H1 (cell line): ENCODE measurements at regions not wholly inside any gene's neighbourhood (a gene's known extent, or its start where the extent isn't known, plus 50 kb on each side); places are given as distances from the start of the nearest gene placed in this dataset.

Source experiments
- CTCF ChIA-PET: fragments of 300-600 bp; sonication (Branson Sonifier 250); formaldehyde crosslinking; loops from one replicate; lab custom pipeline; 2021; ENCODE audit not compliant: partially characterized antibody; lab: Charles Lee
- POLR2A ChIA-PET: fragments of 300-600 bp; sonication (Branson Sonifier 250); formaldehyde crosslinking; loops from one replicate; lab custom pipeline; 2021; ENCODE audit warnings: inconsistent platforms; ENCODE audit not compliant: partially characterized antibody; lab: Charles Lee
- DNase-seq, 2 experiments: peaks; one replicate each; pipeline versions ENCODE4 v3.0.0 to v3.0.0-alpha.2; 2010 to 2022; ENCODE audit warnings: low spot score in 2 of 2, low read depth in 1 of 2, mixed read lengths in 1 of 2
- FAIRE-seq: peaks from 2 replicates; lab custom pipeline; 2011; peaks lifted over from hg19 to GRCh38; lab: Jason Lieb, UNC
- H2AFZ ChIP-seq: 2 replicates; pipeline ENCODE4 v1.8.1; 2012; ENCODE audit warnings: low read length, inconsistent platforms
- H2AK5ac ChIP-seq: 2 replicates; pipeline ENCODE4 v1.6.1; 2013; ENCODE audit warnings: low read depth, low read length
- H2BK120ac ChIP-seq: replicated peaks from 2 replicates; pipeline ENCODE3; 2013; ENCODE audit warnings: low read depth, low read length, inconsistent platforms
- H2BK12ac ChIP-seq: 2 replicates; pipeline ENCODE4 v1.6.1; 2013; ENCODE audit warnings: low read depth, low read length
- H2BK15ac ChIP-seq: 2 replicates; pipeline ENCODE4 v1.6.1; 2013; ENCODE audit warnings: low read length
- H2BK20ac ChIP-seq: 2 replicates; pipeline ENCODE4 v1.6.1; 2013; ENCODE audit warnings: low read length
- H2BK5ac ChIP-seq: 2 replicates; pipeline ENCODE4 v1.6.1; 2013; ENCODE audit warnings: low read depth, low read length
- H3K14ac ChIP-seq: 2 replicates; pipeline ENCODE4 v1.6.1; 2013; ENCODE audit warnings: inconsistent platforms; ENCODE audit not compliant: insufficient read length
- H3K18ac ChIP-seq: 2 replicates; pipeline ENCODE4 v1.6.1; 2013; ENCODE audit warnings: low read length; ENCODE audit errors: extremely low read depth
- H3K23ac ChIP-seq: 2 replicates; pipeline ENCODE4 v1.6.1; 2013; ENCODE audit warnings: inconsistent platforms; ENCODE audit not compliant: insufficient read length
- H3K23me2 ChIP-seq: 2 replicates; pipeline ENCODE4 v1.6.1; 2013; ENCODE audit warnings: low read depth, low read length
- H3K27ac ChIP-seq: 2 replicates; pipeline ENCODE4 v1.6.1; 2011; ENCODE audit warnings: low read depth, low read length, inconsistent platforms
- H3K27me3 ChIP-seq, 4 experiments: replicated peaks in 1 of 4; 1 replicate in 1 of 4; 2 replicates in 3 of 4; pipeline versions ENCODE4 v1.6.1 to v1.8.1; 2011 to 2013; ENCODE audit warnings: low read length in 3 of 4, mild to moderate bottlenecking in 3 of 4, inconsistent platforms in 2 of 4, mixed read lengths in 2 of 4, moderate library complexity in 1 of 4; ENCODE audit not compliant: control insufficient read depth in 3 of 4, insufficient read depth in 3 of 4; ENCODE audit errors: extremely low read depth in 1 of 4
- H3K36me3 ChIP-seq, 4 experiments: 2 replicates each; pipeline versions ENCODE4 v1.6.1 to v1.8.1; 2011 to 2013; ENCODE audit warnings: mild to moderate bottlenecking in 4 of 4, low read length in 3 of 4, moderate library complexity in 2 of 4, control low read depth in 1 of 4, inconsistent platforms in 1 of 4; ENCODE audit not compliant: insufficient read depth in 4 of 4, control insufficient read depth in 2 of 4
- H3K4ac ChIP-seq: replicated peaks from 2 replicates; pipeline ENCODE3; 2013; ENCODE audit warnings: low read length, low read depth, mixed read lengths, inconsistent platforms; ENCODE audit not compliant: insufficient read length
- H3K4me1 ChIP-seq, 4 experiments: replicated peaks in 1 of 4; 1 replicate in 1 of 4; 2 replicates in 3 of 4; pipeline versions ENCODE4 v1.6.1 to v1.8.1; 2011 to 2013; ENCODE audit warnings: low read length in 3 of 4, inconsistent platforms in 2 of 4, mixed read lengths in 1 of 4; ENCODE audit not compliant: insufficient read depth in 4 of 4, control insufficient read depth in 3 of 4
- H3K4me2 ChIP-seq, 2 experiments: 2 replicates each; pipeline versions ENCODE4 v1.6.1 to v1.8.1; 2011 to 2013; ENCODE audit warnings: low read depth in 2 of 2, low read length in 2 of 2, control low read depth in 1 of 2, inconsistent platforms in 1 of 2, mild to moderate bottlenecking in 1 of 2; ENCODE audit not compliant: insufficient read depth in 1 of 2
- H3K4me3 ChIP-seq, 4 experiments: fragments of 200-600, 300-600 bp in 1 of 4; sonication (generic), shearing (Covaris generic), sonication (Bioruptor Twin) in 1 of 4; 2 replicates each; pipeline versions ENCODE4 v1.5.1 to v1.8.1; 2011 to 2016; ENCODE audit warnings: low read length in 4 of 4, low read depth in 3 of 4, control low read depth in 2 of 4, inconsistent platforms in 2 of 4, mild to moderate bottlenecking in 2 of 4, mixed read lengths in 1 of 4, moderate library complexity in 1 of 4; ENCODE audit not compliant: insufficient read depth in 2 of 4; ENCODE audit errors: extremely low read depth in 1 of 4
- H3K56ac ChIP-seq: replicated peaks from 2 replicates; pipeline ENCODE3; 2013; ENCODE audit warnings: low read depth, mild to moderate bottlenecking, mixed read lengths, low read length, inconsistent platforms; ENCODE audit not compliant: insufficient read length
- H3K79me1 ChIP-seq: 2 replicates; pipeline ENCODE4 v1.6.1; 2013; ENCODE audit warnings: low read depth, low read length, control low read depth
- H3K79me2 ChIP-seq, 2 experiments: 2 replicates each; pipeline versions ENCODE4 v1.6.1 to v1.8.1; 2012 to 2013; ENCODE audit warnings: low read length in 2 of 2, mild to moderate bottlenecking in 2 of 2, inconsistent platforms in 1 of 2; ENCODE audit not compliant: insufficient read depth in 2 of 2, control insufficient read depth in 1 of 2
- H3K9ac ChIP-seq, 4 experiments: replicated peaks in 1 of 4; 1 replicate in 1 of 4; 2 replicates in 3 of 4; pipeline versions ENCODE4 v1.6.1 to v1.8.1; 2011 to 2013; ENCODE audit warnings: low read depth in 3 of 4, low read length in 3 of 4, control low read depth in 2 of 4, mild to moderate bottlenecking in 2 of 4, moderate library complexity in 2 of 4, inconsistent platforms in 1 of 4; ENCODE audit errors: extremely low read depth in 1 of 4
- H3K9me3 ChIP-seq, 2 experiments: 2 replicates each; pipeline versions ENCODE4 v1.6.1 to v1.8.1; 2012 to 2013; ENCODE audit warnings: mild to moderate bottlenecking in 2 of 2, moderate library complexity in 2 of 2, control low read depth in 1 of 2, inconsistent platforms in 1 of 2, low read depth in 1 of 2, low read length in 1 of 2, mixed read lengths in 1 of 2; ENCODE audit not compliant: insufficient read depth in 2 of 2
- H4K20me1 ChIP-seq, 2 experiments: replicated peaks in 1 of 2; 2 replicates each; pipeline versions ENCODE3 to v1.8.1; 2011 to 2013; ENCODE audit warnings: inconsistent platforms in 2 of 2, low read length in 2 of 2, mild to moderate bottlenecking in 1 of 2; ENCODE audit not compliant: insufficient read depth in 2 of 2, control insufficient read depth in 1 of 2
- H4K5ac ChIP-seq: 2 replicates; pipeline ENCODE4 v1.6.1; 2013; ENCODE audit warnings: low read length, low read depth, mixed read lengths, inconsistent platforms; ENCODE audit not compliant: insufficient read length
- H4K8ac ChIP-seq: 2 replicates; pipeline ENCODE4 v1.8.0; 2013; ENCODE audit warnings: mild to moderate bottlenecking, moderate library complexity, low read length, inconsistent platforms; ENCODE audit not compliant: insufficient read depth; ENCODE audit errors: extremely low read depth
- H4K91ac ChIP-seq: replicated peaks from 2 replicates; pipeline ENCODE3; 2013; ENCODE audit warnings: low read length, mixed read lengths, inconsistent platforms; ENCODE audit not compliant: insufficient read length
- CHD1 ChIP-seq: IDR thresholded peaks from 2 replicates; pipeline ENCODE4 v1.6.1; 2012; ENCODE audit warnings: low read depth, low read length, improper control_type of control experiment
- CHD2 ChIP-seq: IDR thresholded peaks from 2 replicates; pipeline ENCODE4 v1.6.1; 2012; ENCODE audit warnings: low read length, improper control_type of control experiment
- GTF2F1 ChIP-seq: IDR thresholded peaks from 2 replicates; pipeline ENCODE4 v1.6.1; 2012; ENCODE audit warnings: low read depth, low read length, improper control_type of control experiment, borderline replicate concordance
- HDAC6 ChIP-seq: IDR thresholded peaks from one replicate; pipeline ENCODE4 v1.7.1; 2012; ENCODE audit warnings: low read depth, mild to moderate bottlenecking, inconsistent platforms, low read length, moderate library complexity
- KDM1A ChIP-seq: fragments of 200-600, 300-600 bp; sonication (generic); IDR thresholded peaks from 2 replicates; pipeline ENCODE4 v1.7.1; 2016; ENCODE audit warnings: mild to moderate bottlenecking, low read length, borderline replicate concordance
- RBBP5 ChIP-seq: IDR thresholded peaks from 2 replicates; pipeline ENCODE4 v1.7.1; 2012; ENCODE audit warnings: low read depth, mild to moderate bottlenecking, inconsistent platforms, low read length, moderate library complexity, borderline replicate concordance
- SIN3A ChIP-seq, 2 experiments: IDR thresholded peaks in 1 of 2; conservative IDR thresholded peaks in 1 of 2; 2 replicates each; pipeline ENCODE4 v1.6.1; 2011 to 2012; ENCODE audit warnings: low read length in 2 of 2, improper control_type of control experiment in 1 of 2, low read depth in 1 of 2, mild to moderate bottlenecking in 1 of 2
- WGBS, 2 experiments: shearing (Covaris generic) in 1 of 2; methylation state at CpG; one replicate each; pipeline versions ENCODE4 v1.1.6 to v1.1.7; 2013 to 2015; ENCODE audit warnings: low lambda C conversion rate in 2 of 2, mixed read lengths in 2 of 2, inconsistent platforms in 1 of 2, low coverage in 1 of 2, missing lambda C conversion rate in 1 of 2; ENCODE audit not compliant: insufficient replicate concordance in 2 of 2, insufficient coverage in 1 of 2, insufficient read length in 1 of 2; ENCODE audit errors: extremely low coverage in 1 of 2, missing lambda C conversion rate in 1 of 2; 5-methylcytosine and 5-hydroxymethylcytosine counted together

GRCh38 chr5:21391506-21391905 lies 1403.5 kb upstream of the CDH18 start:
- TF ChIP-seq CHD2 (no peak), SIN3A (conservative IDR thresholded peaks at IDR 0.05 in 1 of 2, IDR thresholded peaks at IDR 0.05 in 1 of 2; ENCODE audit: low read depth in 1 of 2, low read length in 2 of 2) (no peak), RBBP5 (no peak), CHD1 (no peak), KDM1A (no peak), HDAC6 (no peak), GTF2F1 (no peak)
- TF ChIP-seq, all 59 proteins: peak for 0
- FAIRE-seq (no peak), DNase-seq (no peak)
- Histone ChIP-seq H3K9me3 (no peaks in the 10 kb centered on the region), H3K18ac (no peak overlapping the region), H3K79me2 (no peaks in the 10 kb centered on the region), H2BK15ac (no peak overlapping the region), H3K4me1 (no peaks in the 10 kb centered on the region), H3K27me3 (no peaks in the 10 kb centered on the region), H2AFZ (no peak overlapping the region), H3K9ac (no peak overlapping the region), H3K36me3 (no peaks in the 10 kb centered on the region), H3K23me2 (no peaks in the 10 kb centered on the region), H3K23ac (no peak overlapping the region), H4K8ac (no peak overlapping the region), H2AK5ac (no peak overlapping the region), H2BK5ac (no peak overlapping the region), H3K4ac (no peak overlapping the region), H2BK120ac (no peak overlapping the region), H4K5ac (no peak overlapping the region), H3K27ac (no peak overlapping the region), H4K91ac (no peak overlapping the region), H2BK12ac (no peak overlapping the region), H3K4me2 (no peak overlapping the region), H3K79me1 (no peaks in the 10 kb centered on the region), H3K4me3 (no peak overlapping the region), H3K14ac (no peak overlapping the region), H4K20me1 (no peaks in the 10 kb centered on the region), H3K56ac (no peak overlapping the region), H2BK20ac (no peak overlapping the region)
- ChIA-PET POLR2A (no interaction called here), CTCF (no interaction called here)
- WGBS, 2 experiments = 92% methylated on average over 1 of the region's 1 CpG; no CpG with 5 or more reads in 1 of the 2 experiments
